ENCODE measurements at regions not wholly inside any gene's neighbourhood (a gene's known extent, or its start where the extent isn't known, plus 50 kb on each side); places are given as distances from the start of the nearest gene placed in this dataset.
A peak's percentile ranks its signal among the peaks of the same experiment; 100 is the strongest.

GRCh38 chr1:8078176-8078671 lies 52.1 kb upstream of the ERRFI1 start:
- peaks cover 36% of the 10 kb centered on the region for H3K4me1 Mint-ChIP-seq (ENCODE audit: low read depth)
- no peaks in the 10 kb centered on the region for H3K36me3 Mint-ChIP-seq (ENCODE audit: insufficient read depth)
- H3K27ac Mint-ChIP-seq, result peak overlapping the region; percentile 86
- TF ChIP-seq CTCF (IDR thresholded peaks at IDR 0.05; ENCODE audit: unreplicated experiment), result no peak
- H3K4me3 Mint-ChIP-seq (ENCODE audit: low read depth), result no peak overlapping the region
- H3K9me3 Mint-ChIP-seq (ENCODE audit: low read depth), result no peaks in the 10 kb centered on the region
- no peaks in the 10 kb centered on the region for H3K27me3 Mint-ChIP-seq
- DNase-seq (ENCODE audit: low spot score, unreplicated experiment), result no peak

- TF ChIP-seq CTCF (IDR thresholded peaks at IDR 0.05; ENCODE audit: unreplicated experiment), result no peak
- Mint-ChIP-seq H3K4me3 (ENCODE audit: low read depth) (no peak overlapping the region), H3K4me1 (ENCODE audit: low read depth) (peaks cover 36% of the 10 kb centered on the region), H3K27me3 (no peaks in the 10 kb centered on the region), H3K27ac (peak overlapping the region; percentile 75), H3K9me3 (ENCODE audit: low read depth) (no peaks in the 10 kb centered on the region), H3K36me3 (ENCODE audit: insufficient read depth) (no peaks in the 10 kb centered on the region)
- DNase-seq (ENCODE audit: low spot score, unreplicated experiment), result no peak
Observed at GRCh38 chr1:8077602-8078001, 51.5 kb upstream of the ERRFI1 start.

GRCh38 chr1:8077120-8077573 lies 51.0 kb upstream of the ERRFI1 start:
- no peaks in the 10 kb centered on the region for H3K36me3 Mint-ChIP-seq (ENCODE audit: insufficient read depth)
- peaks cover 40% of the 10 kb centered on the region for H3K4me1 Mint-ChIP-seq (ENCODE audit: low read depth)
- no peak for TF ChIP-seq CTCF (IDR thresholded peaks at IDR 0.05; ENCODE audit: unreplicated experiment)
- no peak for DNase-seq (ENCODE audit: low spot score, unreplicated experiment)
- peak overlapping the region; percentile 49 for H3K27ac Mint-ChIP-seq
- no peaks in the 10 kb centered on the region for H3K27me3 Mint-ChIP-seq
- H3K4me3 Mint-ChIP-seq (ENCODE audit: low read depth), result no peak overlapping the region
- no peaks in the 10 kb centered on the region for H3K9me3 Mint-ChIP-seq (ENCODE audit: low read depth)

- Mint-ChIP-seq H3K27me3 (no peaks in the 10 kb centered on the region), H3K36me3 (ENCODE audit: insufficient read depth) (no peaks in the 10 kb centered on the region), H3K27ac (peak overlapping the region; percentile 90), H3K4me3 (ENCODE audit: low read depth) (no peak overlapping the region), H3K9me3 (ENCODE audit: low read depth) (no peaks in the 10 kb centered on the region), H3K4me1 (ENCODE audit: low read depth) (peaks cover 43% of the 10 kb centered on the region)
- DNase-seq (ENCODE audit: low spot score, unreplicated experiment), result no peak
- TF ChIP-seq CTCF (IDR thresholded peaks at IDR 0.05; ENCODE audit: unreplicated experiment), result no peak
Observed at GRCh38 chr1:8076176-8076575, 50.1 kb upstream of the ERRFI1 start.
